HUDEP-2 (cell line): ENCODE measurements at regions not wholly inside any gene's neighbourhood (a gene's known extent, or its start where the extent isn't known, plus 50 kb on each side); places are given as distances from the start of the nearest gene placed in this dataset.

ENCODE experiments used
- DNase-seq, 76 experiments: peaks; one replicate each; lab custom pipeline; 2025; ENCODE audit not compliant: unreplicated experiment in 76 of 76; lab: John Stamatoyannopoulos, UW

GRCh38 chr4:106471151-106471550 lies 102.6 kb upstream of the GIMD1 start:
- no peak for DNase-seq

- no peak for DNase-seq
These were observed 95.0 kb upstream of the GIMD1 start for GRCh38 chr4:106463622-106464021.

- DNase-seq, result no peak
These were observed 86.0 kb upstream of the GIMD1 start for GRCh38 chr4:106454581-106454980.

GRCh38 chr4:106454021-106454420 lies 85.4 kb upstream of the GIMD1 start:
- DNase-seq, result no peak

- DNase-seq, result no peak
These were observed 82.5 kb upstream of the GIMD1 start for GRCh38 chr4:106451091-106451490.

- no peak for DNase-seq
These were observed 81.7 kb upstream of the GIMD1 start for GRCh38 chr4:106450249-106450648.

GRCh38 chr4:106444557-106444956 lies 76.0 kb upstream of the GIMD1 start:
- DNase-seq, result no peak

- no peak for DNase-seq
These were observed 62.2 kb upstream of the GIMD1 start for GRCh38 chr4:106430797-106431196.

GRCh38 chr4:106429885-106430284 lies 61.3 kb upstream of the GIMD1 start:
- DNase-seq, result no peak

GRCh38 chr4:106426069-106426468 lies 57.5 kb upstream of the GIMD1 start:
- DNase-seq, result no peak

GRCh38 chr4:106425576-106425975 lies 57.0 kb upstream of the GIMD1 start:
- no peak for DNase-seq

GRCh38 chr4:106424426-106424825 lies 55.8 kb upstream of the GIMD1 start:
- DNase-seq, result no peak

GRCh38 chr4:106423791-106424190 lies 55.2 kb upstream of the GIMD1 start:
- DNase-seq, result no peak

GRCh38 chr4:106422766-106423165 lies 54.2 kb upstream of the GIMD1 start:
- DNase-seq, result no peak

- no peak for DNase-seq
These were observed 53.1 kb upstream of the GIMD1 start for GRCh38 chr4:106421441-106422296.

GRCh38 chr4:106418444-106418843 lies 49.9 kb upstream of the GIMD1 start:
- DNase-seq, result no peak
